H9 (cell line): ENCODE measurements at regions not wholly inside any gene's neighbourhood (a gene's known extent, or its start where the extent isn't known, plus 50 kb on each side); places are given as distances from the start of the nearest gene placed in this dataset.

Experiments used
- DNase-seq: peaks from one replicate; pipeline ENCODE4 v3.0.0-alpha.2; 2017
- H2AFZ ChIP-seq: one replicate; pipeline ENCODE4 v1.6.1; 2013; ENCODE audit warnings: mild to moderate bottlenecking, low read length, control low read depth, moderate library complexity
- H2AK5ac ChIP-seq: 2 replicates; pipeline ENCODE4 v1.6.1; 2013; ENCODE audit warnings: low read length, control low read depth, mixed read lengths; ENCODE audit not compliant: insufficient read length
- H2BK120ac ChIP-seq: one replicate; pipeline ENCODE4 v1.6.1; 2013; ENCODE audit warnings: low read depth, mild to moderate bottlenecking, low read length, control low read depth, inconsistent platforms; ENCODE audit not compliant: poor library complexity, severe bottlenecking
- H2BK12ac ChIP-seq: 2 replicates; pipeline ENCODE4 v1.6.1; 2013; ENCODE audit warnings: low read length, control low read depth, mixed read lengths, low read depth; ENCODE audit not compliant: insufficient read length
- H2BK15ac ChIP-seq: 2 replicates; pipeline ENCODE4 v1.6.1; 2013; ENCODE audit warnings: low read depth, low read length, control low read depth
- H2BK20ac ChIP-seq: one replicate; pipeline ENCODE4 v1.6.1; 2013; ENCODE audit warnings: low read depth, mild to moderate bottlenecking, low read length, control low read depth, inconsistent platforms; ENCODE audit not compliant: poor library complexity, severe bottlenecking
- H2BK5ac ChIP-seq: 2 replicates; pipeline ENCODE4 v1.6.1; 2013; ENCODE audit warnings: low read length, control low read depth, mixed read lengths; ENCODE audit not compliant: insufficient read length
- H3K14ac ChIP-seq: 2 replicates; pipeline ENCODE4 v1.6.1; 2013; ENCODE audit warnings: low read length, control low read depth; ENCODE audit not compliant: insufficient read depth
- H3K18ac ChIP-seq: 2 replicates; pipeline ENCODE4 v1.6.1; 2013; ENCODE audit warnings: low read depth, mild to moderate bottlenecking, mixed read lengths, low read length, control low read depth; ENCODE audit not compliant: insufficient read length
- H3K23ac ChIP-seq: 2 replicates; pipeline ENCODE4 v1.6.1; 2013; ENCODE audit warnings: low read length, control low read depth, mixed read lengths, low read depth; ENCODE audit not compliant: insufficient read length
- H3K23me2 ChIP-seq: 2 replicates; pipeline ENCODE4 v1.6.1; 2013; ENCODE audit warnings: low read depth, mild to moderate bottlenecking, mixed read lengths, low read length, control low read depth; ENCODE audit not compliant: insufficient read length, poor library complexity, severe bottlenecking
- H3K27ac ChIP-seq: 2 replicates; pipeline ENCODE4 v1.5.1; 2013; ENCODE audit warnings: low read length, control low read depth, mixed read lengths, low read depth; ENCODE audit not compliant: insufficient read length
- H3K27me3 ChIP-seq: 2 replicates; pipeline ENCODE4 v1.6.1; 2013; ENCODE audit warnings: low read length, control low read depth, inconsistent platforms; ENCODE audit not compliant: insufficient read depth
- H3K4ac ChIP-seq: 2 replicates; pipeline ENCODE4 v1.6.1; 2013; ENCODE audit warnings: low read depth, mild to moderate bottlenecking, control low read depth, inconsistent platforms, low read length, moderate library complexity
- H3K4me1 ChIP-seq: 2 replicates; pipeline ENCODE4 v1.6.1; 2013; ENCODE audit warnings: low read length, control low read depth, inconsistent platforms; ENCODE audit not compliant: insufficient read depth
- H3K4me2 ChIP-seq: 2 replicates; pipeline ENCODE4 v1.6.1; 2013; ENCODE audit warnings: low read length, control low read depth, mixed read lengths; ENCODE audit not compliant: insufficient read length, insufficient read depth
- H3K56ac ChIP-seq: 2 replicates; pipeline ENCODE4 v1.6.1; 2013; ENCODE audit warnings: low read depth, mild to moderate bottlenecking, mixed read lengths, low read length, control low read depth; ENCODE audit not compliant: insufficient read length
- H3K79me1 ChIP-seq: 2 replicates; pipeline ENCODE4 v1.6.1; 2013; ENCODE audit warnings: low read depth, mild to moderate bottlenecking, moderate library complexity, low read length, control low read depth, inconsistent platforms; ENCODE audit not compliant: insufficient read depth, poor library complexity, severe bottlenecking
- H3K79me2 ChIP-seq: 2 replicates; pipeline ENCODE4 v1.6.1; 2013; ENCODE audit warnings: low read length, control low read depth, inconsistent platforms; ENCODE audit not compliant: insufficient read depth
- H3K9ac ChIP-seq: 2 replicates; pipeline ENCODE4 v1.6.1; 2013; ENCODE audit warnings: low read length, control low read depth, mixed read lengths; ENCODE audit not compliant: insufficient read length; ENCODE audit errors: extremely low read depth
- H3K9me3 ChIP-seq: one replicate; pipeline ENCODE4 v1.6.1; 2013; ENCODE audit warnings: low read depth, low read length, inconsistent platforms; ENCODE audit not compliant: control insufficient read depth
- H3T11ph ChIP-seq: one replicate; pipeline ENCODE4 v1.6.1; 2013; ENCODE audit warnings: mild to moderate bottlenecking, low read length, control low read depth, inconsistent platforms
- H4K20me1 ChIP-seq: one replicate; pipeline ENCODE4 v1.6.1; 2013; ENCODE audit not compliant: control insufficient read depth, insufficient read length, insufficient read depth
- H4K5ac ChIP-seq: 2 replicates; pipeline ENCODE4 v1.6.1; 2013; ENCODE audit warnings: low read depth, mild to moderate bottlenecking, mixed read lengths, low read length, control low read depth; ENCODE audit not compliant: insufficient read length
- H4K8ac ChIP-seq: replicated peaks from 2 replicates; pipeline ENCODE4 v1.6.1; 2013; ENCODE audit warnings: low read length, control low read depth, mixed read lengths, low read depth; ENCODE audit not compliant: insufficient read length
- H4K91ac ChIP-seq: 2 replicates; pipeline ENCODE4 v1.6.1; 2013; ENCODE audit warnings: low read depth, mild to moderate bottlenecking, moderate library complexity, mixed read lengths, low read length, control low read depth; ENCODE audit not compliant: insufficient read length
- H3K27ac Mint-ChIP-seq, 3 experiments: 2 replicates in 2 of 3; 3 replicates in 1 of 3; pipeline ENCODE4 v1.8.0; 2020 to 2021; ENCODE audit warnings: mixed read lengths in 3 of 3, mild to moderate bottlenecking in 1 of 3, moderate library complexity in 1 of 3
- H3K27me3 Mint-ChIP-seq: 2 replicates; pipeline ENCODE4 v1.8.0; 2021; ENCODE audit warnings: low read depth, mild to moderate bottlenecking, moderate library complexity, mixed read lengths
- H3K36me3 Mint-ChIP-seq, 3 experiments: 2 replicates in 2 of 3; 3 replicates in 1 of 3; pipeline ENCODE4 v1.8.0; 2020 to 2021; ENCODE audit warnings: low read depth in 3 of 3, mixed read lengths in 3 of 3; ENCODE audit not compliant: insufficient read depth in 1 of 3
- H3K4me1 Mint-ChIP-seq, 2 experiments: 2 replicates each; pipeline ENCODE4 v1.8.0; 2020; ENCODE audit warnings: mixed read lengths in 2 of 2
- H3K4me3 Mint-ChIP-seq, 2 experiments: 2 replicates in 1 of 2; 3 replicates in 1 of 2; pipeline ENCODE4 v1.8.0; 2020 to 2021; ENCODE audit warnings: mild to moderate bottlenecking in 2 of 2, mixed read lengths in 2 of 2, moderate library complexity in 1 of 2
- H3K9me3 Mint-ChIP-seq, 2 experiments: 2 replicates in 1 of 2; 3 replicates in 1 of 2; pipeline ENCODE4 v1.8.0; 2020; ENCODE audit warnings: mild to moderate bottlenecking in 2 of 2, mixed read lengths in 2 of 2, moderate library complexity in 1 of 2
- CTCF ChIP-seq: fragments of 200-600 bp; sonication (generic); conservative IDR thresholded peaks from 3 replicates; pipeline ENCODE4 v1.8.0; 2021; ENCODE audit warnings: antibody characterized with exemption, mild to moderate bottlenecking
- WGBS: extraction: QIAGEN DNeasy Blood & Tissue Kit; methylation state at CpG from one replicate; pipeline ENCODE4 v1.1.7; 2013; ENCODE audit warnings: missing lambda C conversion rate, low lambda C conversion rate, mixed read lengths; ENCODE audit not compliant: insufficient read length; ENCODE audit errors: extremely low coverage; 5-methylcytosine and 5-hydroxymethylcytosine counted together

GRCh38 chr22:49491726-49492125, 335.9 kb downstream of the BRD1 start:
- H2BK20ac ChIP-seq, result no peak overlapping the region

More at GRCh38 chr22:49491726-49492125, 335.9 kb downstream of the BRD1 start:
- H3K36me3 Mint-ChIP-seq, result no peaks in the 10 kb centered on the region; a peak in 2 of 7 replicates
- Histone ChIP-seq H3K14ac (no peak overlapping the region), H2BK120ac (no peak overlapping the region), H3K4ac (no peak overlapping the region), H3K9me3 (no peaks in the 10 kb centered on the region), H2AK5ac (no peak overlapping the region), H3K23ac (no peak overlapping the region), H3K18ac (no peak overlapping the region), H3T11ph (no peak overlapping the region), H3K4me2 (no peak overlapping the region), H3K27me3 (no peaks in the 10 kb centered on the region), H3K23me2 (no peaks in the 10 kb centered on the region), H2BK5ac (no peak overlapping the region), H4K8ac (no peak overlapping the region), H3K79me1 (no peaks in the 10 kb centered on the region), H3K27ac (no peak overlapping the region), H4K20me1 (no peaks in the 10 kb centered on the region), H3K79me2 (no peaks in the 10 kb centered on the region), H4K5ac (no peak overlapping the region), H2BK15ac (no peak overlapping the region), H2BK12ac (no peak overlapping the region), H3K9ac (no peak overlapping the region), H2AFZ (no peak overlapping the region), H3K4me1 (no peaks in the 10 kb centered on the region), H4K91ac (no peak overlapping the region), H3K56ac (no peak overlapping the region)
- no peak for TF ChIP-seq CTCF
- DNase-seq, result no peak
- H3K4me1 Mint-ChIP-seq, result peaks cover 22 to 24% of the 10 kb centered on the region in 2 experiments
- no peak overlapping the region for H3K27ac Mint-ChIP-seq
- WGBS, result no CpG with 5 or more reads among the region's 15 CpGs
- peaks cover 0 to 2% of the 10 kb centered on the region in 2 experiments; a peak in 1 of 5 replicates for H3K9me3 Mint-ChIP-seq
- no peaks in the 10 kb centered on the region for H3K27me3 Mint-ChIP-seq
- no peak overlapping the region for H3K4me3 Mint-ChIP-seq
